ENCODE measurements at regions not wholly inside any gene's neighbourhood (a gene's known extent, or its start where the extent isn't known, plus 50 kb on each side); places are given as distances from the start of the nearest gene placed in this dataset.

DNA sequence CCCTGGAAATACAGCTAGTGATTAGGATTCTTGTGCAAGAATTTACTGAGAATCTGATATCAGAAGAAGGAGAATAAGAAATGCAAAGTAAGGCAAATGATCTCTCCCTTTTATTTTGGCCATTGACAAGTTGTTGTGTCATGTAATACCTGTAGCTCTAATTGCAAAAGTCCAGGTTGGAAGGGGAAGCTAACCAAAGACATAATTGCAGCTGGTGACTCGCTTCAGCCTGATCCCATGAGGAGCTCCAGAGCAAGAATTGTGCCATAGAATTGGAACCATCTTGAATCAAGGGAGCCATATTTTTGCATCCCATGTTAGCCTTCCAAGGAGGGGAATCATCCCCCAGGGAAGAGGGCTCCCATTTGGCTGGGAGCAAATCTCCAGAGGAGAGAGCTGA is 149.6 kb upstream of the MOCS2 start:
- TF ChIP-seq EZH2 (IDR thresholded peaks at IDR 0.05; ENCODE audit: insufficient read depth, poor library complexity, severe bottlenecking) (no peak), EZH2phosphoT487 (IDR thresholded peaks at IDR 0.05; ENCODE audit: insufficient read depth, low read depth) (no peak)

Measured in GM23248 (cell line).